ENCODE measurements at regions not wholly inside any gene's neighbourhood (a gene's known extent, or its start where the extent isn't known, plus 50 kb on each side); places are given as distances from the start of the nearest gene placed in this dataset. TPM values are rescaled to one million over a fixed set of nuclear protein-coding genes. Genes with fewer than 3 reads are reported as not detected.
"Not testable (repeated sequence)": the region's sequence is repeated elsewhere in the genome, so short reads cannot be mapped to it uniquely, and the experiment has no call there.

DNA sequence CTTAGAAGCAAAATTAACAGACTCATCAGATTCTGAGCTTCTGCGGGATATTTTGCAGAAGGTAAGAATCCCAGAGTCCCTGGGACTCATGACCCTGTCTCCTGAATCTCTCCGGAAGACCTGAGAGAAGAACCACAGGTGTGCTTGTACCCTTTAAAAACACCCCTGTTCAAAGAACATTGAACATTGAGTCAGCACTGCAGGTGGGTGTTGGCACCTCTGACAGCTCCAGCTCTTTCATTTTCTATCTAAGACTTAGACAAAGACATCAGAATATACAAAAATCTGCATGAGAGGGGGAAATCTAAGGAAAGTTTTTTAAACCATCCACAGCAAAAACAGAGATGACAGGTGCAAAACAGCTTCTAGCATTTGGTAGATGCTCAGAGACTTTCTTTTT, 50.1 kb upstream of the ROPN1B start:
- H3K4me3 Mint-ChIP-seq; POLR2A ChIA-PET; H3K27me3 Mint-ChIP-seq; H3K9me3 Mint-ChIP-seq (ENCODE audit: low read depth); ATAC-seq; H3K36me3 Mint-ChIP-seq (ENCODE audit: low read depth): not testable (repeated sequence)
- intact Hi-C loops (cut with DNase I, micrococcal nuclease), result loop anchor here (5.0 to 10.0 kb wide), 3 partner anchors 73 to 1066 kb away; partner anchors contain the start of genes KLF15 (in 1 of the 2) and PLXNA1 (in 1 of the 2)
- CTCF ChIA-PET, result interaction anchor here (0.6 kb wide), 1 partner anchor 1140 kb away, joined by 4 read pairs; no protein-coding TSS in a partner anchor
- Mint-ChIP-seq H3K27ac (peak overlapping the region; percentile 70), H3K4me1 (peaks cover 28% of the 10 kb centered on the region)
- peak; percentile 34 for DNase-seq

Small RNAs in the stretch of these regions (microRNA-seq; reads per million reads assigned to microRNA genes)
- gene MIR548I1 (ENCODE audit: borderline replicate concordance), result not detected

All from activated CD4-positive, alpha-beta T cell treated with anti-CD3 and anti-CD28 coated beads for 36 hours (primary cell).